IMR-90 (cell line): ENCODE measurements at regions not wholly inside any gene's neighbourhood (a gene's known extent, or its start where the extent isn't known, plus 50 kb on each side); places are given as distances from the start of the nearest gene placed in this dataset.

Experiments used
- ATAC-seq: fragments of 200-7000 bp; cut with Tn5 transposase; 2 replicates; pipeline ENCODE4 v1.9.1; 2020; ENCODE audit warnings: low read depth, mild to moderate bottlenecking, moderate library complexity
- BruUV-seq: library from RNA; stranded (reverse); fragments of 400-500 nt; replicated peaks from 2 replicates; lab custom pipeline; 2021; lab: Mats Ljungman, UMichigan
- CTCF ChIA-PET: fragments of 300-600 bp; formaldehyde crosslinking; extraction: SDS; loops from one replicate; lab custom pipeline; 2021; ENCODE audit warnings: antibody characterized with exemption; lab: Yijun Ruan, JAX
- POLR2A ChIA-PET: fragments of 300-600 bp; sonication (Branson Sonifier 250); formaldehyde crosslinking; loops from one replicate; lab custom pipeline; 2022; ENCODE audit warnings: antibody characterized with exemption; ENCODE audit not compliant: unreplicated experiment; lab: Charles Lee
- DNase-seq: peaks from one replicate; pipeline ENCODE4 v3.0.0; 2013
- H2AFZ ChIP-seq: replicated peaks from 2 replicates; pipeline ENCODE3; 2013; ENCODE audit warnings: low read length, mild to moderate bottlenecking; ENCODE audit not compliant: poor library complexity
- H2AK5ac ChIP-seq: 2 replicates; pipeline ENCODE4 v1.6.1; 2013; ENCODE audit warnings: low read depth, low read length, inconsistent platforms
- H2AK9ac ChIP-seq: replicated peaks from 2 replicates; pipeline ENCODE3; 2013; ENCODE audit warnings: mild to moderate bottlenecking, low read depth, low read length, moderate library complexity; ENCODE audit not compliant: poor library complexity
- H2BK120ac ChIP-seq: 2 replicates; pipeline ENCODE4 v1.6.1; 2013; ENCODE audit warnings: low read depth, low read length, inconsistent platforms
- H2BK15ac ChIP-seq: 3 replicates; pipeline ENCODE4 v1.6.1; 2013; ENCODE audit warnings: low read depth, low read length, inconsistent platforms
- H2BK20ac ChIP-seq: 2 replicates; pipeline ENCODE4 v1.6.1; 2013; ENCODE audit warnings: low read depth, mild to moderate bottlenecking, inconsistent platforms, low read length, moderate library complexity
- H2BK5ac ChIP-seq: 2 replicates; pipeline ENCODE4 v1.6.1; 2013; ENCODE audit warnings: mild to moderate bottlenecking, low read depth, low read length, inconsistent platforms; ENCODE audit not compliant: poor library complexity, severe bottlenecking
- H3K14ac ChIP-seq: replicated peaks from 2 replicates; pipeline ENCODE4 v1.6.1; 2013; ENCODE audit warnings: low read depth, low read length, inconsistent platforms
- H3K18ac ChIP-seq: 2 replicates; pipeline ENCODE4 v1.6.1; 2013; ENCODE audit warnings: low read depth, low read length, control low read depth
- H3K23ac ChIP-seq: 2 replicates; pipeline ENCODE4 v1.6.1; 2013; ENCODE audit warnings: low read depth, low read length, inconsistent platforms
- H3K27ac ChIP-seq: 2 replicates; pipeline ENCODE4 v1.5.1; 2013; ENCODE audit warnings: mild to moderate bottlenecking, control low read depth, low read length; ENCODE audit not compliant: insufficient read depth
- H3K27me3 ChIP-seq: 2 replicates; pipeline ENCODE4 v1.6.1; 2013; ENCODE audit warnings: low read length; ENCODE audit not compliant: control insufficient read depth, insufficient read depth
- H3K36me3 ChIP-seq: 2 replicates; pipeline ENCODE4 v1.6.1; 2013; ENCODE audit warnings: low read length, mixed read lengths; ENCODE audit not compliant: control insufficient read depth, insufficient read depth
- H3K4ac ChIP-seq: 2 replicates; pipeline ENCODE4 v1.6.1; 2013; ENCODE audit warnings: low read depth, low read length, inconsistent platforms
- H3K4me1 ChIP-seq: 2 replicates; pipeline ENCODE4 v1.6.1; 2013; ENCODE audit warnings: low read length, mixed read lengths; ENCODE audit not compliant: control insufficient read depth, insufficient read depth
- H3K4me2 ChIP-seq: 2 replicates; pipeline ENCODE4 v1.6.1; 2013; ENCODE audit warnings: low read depth, mild to moderate bottlenecking, control low read depth, low read length, moderate library complexity
- H3K4me3 ChIP-seq: 2 replicates; pipeline ENCODE4 v1.5.1; 2013; ENCODE audit warnings: low read depth, mild to moderate bottlenecking, control low read depth, low read length, moderate library complexity; ENCODE audit not compliant: insufficient read depth
- H3K56ac ChIP-seq: 2 replicates; pipeline ENCODE4 v1.6.1; 2013; ENCODE audit warnings: low read length, inconsistent platforms; ENCODE audit not compliant: insufficient read depth; ENCODE audit errors: extremely low read depth
- H3K79me1 ChIP-seq, 2 experiments: 2 replicates each; pipeline ENCODE4 v1.6.1; 2013; ENCODE audit warnings: low read length in 2 of 2, inconsistent platforms in 1 of 2, low read depth in 1 of 2
- H3K9ac ChIP-seq: 2 replicates; pipeline ENCODE4 v1.6.1; 2013; ENCODE audit warnings: low read depth, low read length, control low read depth
- H3K9me1 ChIP-seq: 2 replicates; pipeline ENCODE4 v1.6.1; 2013; ENCODE audit warnings: low read length, inconsistent platforms; ENCODE audit not compliant: insufficient read depth
- H3K9me3 ChIP-seq: 2 replicates; pipeline ENCODE4 v1.6.1; 2013; ENCODE audit warnings: low read length; ENCODE audit not compliant: control insufficient read depth, insufficient read depth
- H4K20me1 ChIP-seq: 2 replicates; pipeline ENCODE4 v1.6.1; 2013; ENCODE audit warnings: low read length, inconsistent platforms; ENCODE audit not compliant: insufficient read depth
- H4K5ac ChIP-seq: 2 replicates; pipeline ENCODE4 v1.6.1; 2013; ENCODE audit warnings: mild to moderate bottlenecking, low read depth, low read length, control low read depth
- H4K8ac ChIP-seq, 2 experiments: 2 replicates each; pipeline ENCODE4 v1.6.1; 2013; ENCODE audit warnings: low read depth in 2 of 2, low read length in 2 of 2, control low read depth in 1 of 2, inconsistent platforms in 1 of 2
- H4K91ac ChIP-seq: 2 replicates; pipeline ENCODE4 v1.6.1; 2013; ENCODE audit warnings: low read depth, low read length, inconsistent platforms; ENCODE audit not compliant: insufficient read depth
- BHLHE40 ChIP-seq: fragments of 150-350 bp; IDR thresholded peaks from 2 replicates; pipeline ENCODE4 v1.6.1; 2016; ENCODE audit warnings: mild to moderate bottlenecking, low read depth, low read length
- CEBPB ChIP-seq: IDR thresholded peaks from 2 replicates; pipeline ENCODE4 v1.6.1; 2012; ENCODE audit warnings: low read depth, low read length, improper control_type of control experiment
- CHD1 ChIP-seq: IDR thresholded peaks from 2 replicates; pipeline ENCODE4 v1.6.1; 2012; ENCODE audit warnings: low read depth, low read length, improper control_type of control experiment
- CTCF ChIP-seq: conservative IDR thresholded peaks from 2 replicates; pipeline ENCODE4 v1.5.1; 2012; ENCODE audit warnings: mild to moderate bottlenecking, low read depth, low read length, improper control_type of control experiment
- ELK1 ChIP-seq: fragments of 150-350 bp; IDR thresholded peaks from 2 replicates; pipeline ENCODE4 v1.6.1; 2016; ENCODE audit warnings: low read depth, mild to moderate bottlenecking, low read length, moderate library complexity, borderline replicate concordance
- FOS ChIP-seq: fragments of 150-350 bp; IDR thresholded peaks from 2 replicates; pipeline ENCODE4 v1.6.1; 2016; ENCODE audit warnings: low read depth, low read length
- MAFK ChIP-seq: IDR thresholded peaks from 2 replicates; pipeline ENCODE4 v1.6.1; 2012; ENCODE audit warnings: low read depth, low read length, improper control_type of control experiment
- MAZ ChIP-seq: IDR thresholded peaks from 2 replicates; pipeline ENCODE4 v1.6.1; 2012; ENCODE audit warnings: low read depth, mild to moderate bottlenecking, low read length, improper control_type of control experiment, moderate library complexity, borderline replicate concordance
- MXI1 ChIP-seq: IDR thresholded peaks from 2 replicates; pipeline ENCODE4 v1.6.1; 2012; ENCODE audit warnings: low read depth, mild to moderate bottlenecking, low read length, moderate library complexity, borderline replicate concordance
- NFE2L2 ChIP-seq: fragments of 150-350 bp; IDR thresholded peaks from 2 replicates; pipeline ENCODE4 v1.6.1; 2016; ENCODE audit warnings: low read depth, mild to moderate bottlenecking, low read length
- POLR2A ChIP-seq: IDR thresholded peaks from 2 replicates; pipeline ENCODE4 v1.6.1; 2012; ENCODE audit warnings: mild to moderate bottlenecking, low read depth, low read length
- RAD21 ChIP-seq: IDR thresholded peaks from 2 replicates; pipeline ENCODE4 v1.6.1; 2012; ENCODE audit warnings: low read length, improper control_type of control experiment
- RCOR1 ChIP-seq: IDR thresholded peaks from 2 replicates; pipeline ENCODE4 v1.6.1; 2012; ENCODE audit warnings: mild to moderate bottlenecking, low read length, improper control_type of control experiment; ENCODE audit not compliant: insufficient replicate concordance
- RFX5 ChIP-seq: IDR thresholded peaks from 2 replicates; pipeline ENCODE4 v1.8.0; 2012; ENCODE audit warnings: low read depth, mild to moderate bottlenecking, low read length, moderate library complexity
- SMC3 ChIP-seq: fragments of 150-350 bp; IDR thresholded peaks from 2 replicates; pipeline ENCODE4 v1.6.1; 2016; ENCODE audit warnings: low read depth, mild to moderate bottlenecking, antibody characterized with exemption, low read length, moderate library complexity
- USF2 ChIP-seq: fragments of 150-350 bp; IDR thresholded peaks from 2 replicates; pipeline ENCODE4 v1.6.1; 2017; ENCODE audit warnings: mild to moderate bottlenecking, antibody characterized with exemption, low read length, low read depth
- WGBS, 2 experiments: methylation state at CpG; one replicate each; pipeline versions ENCODE4 v1.1.5 to v1.1.7; 2013; ENCODE audit warnings: missing lambda C conversion rate in 2 of 2; ENCODE audit not compliant: insufficient read length in 1 of 2; ENCODE audit errors: extremely low coverage in 2 of 2; 5-methylcytosine and 5-hydroxymethylcytosine counted together
- dilution Hi-C: fragments of 300-500 bp; cut with HindIII; formaldehyde crosslinking; loops from one replicate; pipeline ENCODE4 v1.14.3; 2018; ENCODE audit warnings: low sequenced_read_pairs; ENCODE audit not compliant: unreplicated experiment
- in situ Hi-C: fragments of 300-500 bp; cut with MboI; formaldehyde crosslinking; loops from 3 replicates; pipeline ENCODE4 v1.14.3; 2019; ENCODE audit warnings: low sequenced_read_pairs, inconsistent platforms, mixed read lengths
- intact Hi-C: fragments of 100-400 bp; cut with micrococcal nuclease; formaldehyde crosslinking; loops from 2 replicates; pipeline ENCODE4 v1.10.0; 2022

- no peak overlapping the region for H3K4me2 ChIP-seq
- no peak overlapping the region for H3K56ac ChIP-seq
- ChIA-PET POLR2A (no interaction called here), CTCF (interaction anchor here (0.6 kb wide), 1 partner anchor 1120 kb away, joined by 3 read pairs; no protein-coding TSS in a partner anchor)
- H4K5ac ChIP-seq: no peak overlapping the region
- DNase-seq (no peak), ATAC-seq (no peak)
- H3K4me1 ChIP-seq: no peaks in the 10 kb centered on the region
- no peaks in the 10 kb centered on the region for H3K9me1 ChIP-seq
- H2BK20ac ChIP-seq: no peak overlapping the region
- H3K18ac ChIP-seq: no peak overlapping the region
- no TSS peak for BruUV-seq
- no peak overlapping the region for H3K14ac ChIP-seq
- dilution Hi-C loops: no loop called here
- H2AFZ ChIP-seq: no peak overlapping the region
- no peak overlapping the region for H2BK15ac ChIP-seq
- no peaks in the 10 kb centered on the region for H3K36me3 ChIP-seq
- no peak overlapping the region for H2AK9ac ChIP-seq
- H4K8ac ChIP-seq: no peak overlapping the region
- no peaks in the 10 kb centered on the region; the same call in 1 of the 2 replicates for H3K27me3 ChIP-seq
- in situ Hi-C loops: no loop called here
- H2BK120ac ChIP-seq: no peak overlapping the region
- no peak overlapping the region for H3K27ac ChIP-seq
- H4K91ac ChIP-seq: no peak overlapping the region
- no peak overlapping the region for H2BK5ac ChIP-seq
- no peaks in the 10 kb centered on the region for H3K79me1 ChIP-seq
- no peak overlapping the region for H3K9ac ChIP-seq
- H4K20me1 ChIP-seq: no peaks in the 10 kb centered on the region
- H2AK5ac ChIP-seq: no peak overlapping the region
- no peaks in the 10 kb centered on the region for H3K9me3 ChIP-seq
- WGBS, 2 experiments: no CpG with 5 or more reads among the region's 4 CpGs
- H3K4ac ChIP-seq: no peak overlapping the region
- no peak for TF ChIP-seq MAZ
- no peak for TF ChIP-seq ELK1
- TF ChIP-seq CHD1: no peak
- no peak for TF ChIP-seq MXI1
- TF ChIP-seq SMC3: no peak
- TF ChIP-seq RCOR1: no peak
- no peak for TF ChIP-seq MAFK
- no peak for TF ChIP-seq RAD21
- TF ChIP-seq USF2: no peak
- TF ChIP-seq FOS: no peak
- TF ChIP-seq CTCF: no peak
- no peak for TF ChIP-seq RFX5
- TF ChIP-seq NFE2L2: no peak
- TF ChIP-seq POLR2A: no peak
- TF ChIP-seq BHLHE40: no peak
- TF ChIP-seq CEBPB: no peak
- intact Hi-C loops: no loop called here
- no peak overlapping the region for H3K4me3 ChIP-seq
- H3K23ac ChIP-seq: no peak overlapping the region
These were observed 799.8 kb downstream of the DIAPH3 start for GRCh38 chr13:59363947-59364346.
